ENCODE measurements at regions not wholly inside any gene's neighbourhood (a gene's known extent, or its start where the extent isn't known, plus 50 kb on each side); places are given as distances from the start of the nearest gene placed in this dataset.

DNA sequence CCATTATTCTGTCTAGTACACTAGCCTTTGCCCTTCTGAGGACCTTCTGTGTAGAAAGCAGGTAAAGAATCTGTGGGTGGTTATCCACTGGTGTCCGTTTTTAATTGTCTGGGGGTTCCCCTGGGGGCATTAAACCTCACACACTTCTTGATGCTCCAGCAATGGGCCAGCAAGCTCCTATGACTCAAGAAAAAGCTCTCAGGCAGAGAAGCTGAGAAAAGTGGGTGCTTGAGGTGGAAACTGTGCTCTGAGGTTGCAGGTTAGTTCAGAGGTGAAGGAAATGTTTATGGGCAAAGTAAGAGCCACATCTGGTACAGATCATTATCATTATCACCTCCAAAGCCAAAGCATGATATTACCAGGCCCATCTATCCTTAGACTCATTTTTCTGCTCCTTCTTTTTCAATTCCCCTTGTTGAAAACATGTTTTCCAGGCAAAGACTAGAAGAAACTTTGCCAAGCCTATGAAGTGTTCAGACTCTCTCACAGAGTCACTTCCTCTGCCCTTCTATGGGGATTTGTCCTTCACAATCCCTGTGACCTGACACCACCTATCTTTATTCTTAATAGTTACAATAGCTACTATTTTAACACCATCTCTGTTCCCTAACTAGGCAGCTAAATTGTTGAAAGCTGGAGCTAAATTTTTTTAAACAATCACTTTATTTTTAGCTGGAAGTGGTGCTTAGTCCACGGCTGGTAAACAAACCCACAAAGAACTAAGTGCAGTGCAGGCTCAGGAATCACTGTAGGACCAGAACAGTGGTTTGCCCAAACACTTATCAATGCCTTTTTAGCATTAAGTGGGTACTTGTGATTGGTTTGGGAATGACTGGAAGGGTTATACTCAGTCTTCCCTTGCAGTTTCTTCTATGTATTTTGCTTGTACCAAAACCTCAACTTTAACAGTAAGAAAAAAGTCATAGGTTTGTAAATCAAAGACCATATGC, 512.8 kb upstream of the POU3F3 start:
- CTCF ChIA-PET (ENCODE audit: low intra/inter-chr PET ratio, low total read pairs): no interaction called here
- FAIRE-seq: no peak

DNA sequence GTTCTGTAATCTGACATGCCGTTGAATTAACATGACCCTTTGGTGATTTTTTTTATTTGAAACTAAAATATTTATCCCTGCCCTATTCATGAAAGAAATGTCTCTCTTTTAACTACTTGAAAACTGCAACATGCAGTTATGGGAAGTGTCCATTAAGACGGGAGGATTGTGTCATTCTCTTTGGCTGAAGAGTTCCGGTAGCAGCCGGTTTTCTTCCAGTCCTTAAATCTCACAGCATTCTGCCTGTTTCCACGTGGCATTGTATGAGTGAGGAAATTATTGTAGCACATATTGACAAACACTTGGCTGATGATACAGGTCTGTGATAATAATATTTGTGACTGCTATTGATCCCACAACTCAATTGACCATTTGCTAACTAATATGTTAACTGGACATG, 509.6 kb upstream of the POU3F3 start:
- BruUV-seq (replicated peaks): no TSS peak
- in situ Hi-C loops (cut with HindIII; ENCODE audit: extremely low pct_ligation_motif_present, low pct_unique_long_range_greater_than_20kb) (no loop called here), intact Hi-C loops (cut with micrococcal nuclease; ENCODE audit: unreplicated experiment) (no loop called here)
- FAIRE-seq (no peak), DNase-seq (ENCODE audit: low spot score) (no peak), ATAC-seq (no peak)
- Histone ChIP-seq H3K9me3 (ENCODE audit: low read length) (no peaks in the 10 kb centered on the region), H3K27ac (ENCODE audit: extremely low read length, insufficient read depth, low read length) (no peak overlapping the region), H3K9ac (ENCODE audit: insufficient read depth, low read depth, low read length) (no peak overlapping the region), H3K4me2 (ENCODE audit: low read depth, low read length) (no peak overlapping the region), H3K36me3 (replicated peaks in 1 of 2; ENCODE audit: control insufficient read depth in 1 of 2, insufficient read depth in 2 of 2, low read length in 2 of 2) (no peaks in the 10 kb centered on the region), H4K20me1 (ENCODE audit: insufficient read depth, low read length) (no peaks in the 10 kb centered on the region), H2AFZ (ENCODE audit: low read length) (no peak overlapping the region), H3K27me3 (ENCODE audit: control insufficient read depth in 1 of 2, insufficient read depth in 2 of 2, low read length in 2 of 2) (no peaks in the 10 kb centered on the region), H3K79me2 (ENCODE audit: insufficient read depth, low read length) (no peaks in the 10 kb centered on the region), H3K4me3 (replicated peaks in 1 of 3; ENCODE audit: insufficient read depth in 1 of 3, low read depth in 2 of 3, low read length in 3 of 3) (no peak overlapping the region), H3K4me1 (ENCODE audit: insufficient read depth, low read length) (no peaks in the 10 kb centered on the region)
- CTCF ChIA-PET (ENCODE audit: low intra/inter-chr PET ratio, low total read pairs): no interaction called here
- WGBS (ENCODE audit: low lambda C conversion rate): 26% methylated on average over 5 of the region's 5 CpGs
- POLR2A ChIA-PET: no interaction called here
- TF ChIP-seq TAF15 (IDR thresholded peaks at IDR 0.05; ENCODE audit: low read depth, low read length, poor library complexity, severe bottlenecking): no peak
- TF ChIP-seq, protein P1, sequence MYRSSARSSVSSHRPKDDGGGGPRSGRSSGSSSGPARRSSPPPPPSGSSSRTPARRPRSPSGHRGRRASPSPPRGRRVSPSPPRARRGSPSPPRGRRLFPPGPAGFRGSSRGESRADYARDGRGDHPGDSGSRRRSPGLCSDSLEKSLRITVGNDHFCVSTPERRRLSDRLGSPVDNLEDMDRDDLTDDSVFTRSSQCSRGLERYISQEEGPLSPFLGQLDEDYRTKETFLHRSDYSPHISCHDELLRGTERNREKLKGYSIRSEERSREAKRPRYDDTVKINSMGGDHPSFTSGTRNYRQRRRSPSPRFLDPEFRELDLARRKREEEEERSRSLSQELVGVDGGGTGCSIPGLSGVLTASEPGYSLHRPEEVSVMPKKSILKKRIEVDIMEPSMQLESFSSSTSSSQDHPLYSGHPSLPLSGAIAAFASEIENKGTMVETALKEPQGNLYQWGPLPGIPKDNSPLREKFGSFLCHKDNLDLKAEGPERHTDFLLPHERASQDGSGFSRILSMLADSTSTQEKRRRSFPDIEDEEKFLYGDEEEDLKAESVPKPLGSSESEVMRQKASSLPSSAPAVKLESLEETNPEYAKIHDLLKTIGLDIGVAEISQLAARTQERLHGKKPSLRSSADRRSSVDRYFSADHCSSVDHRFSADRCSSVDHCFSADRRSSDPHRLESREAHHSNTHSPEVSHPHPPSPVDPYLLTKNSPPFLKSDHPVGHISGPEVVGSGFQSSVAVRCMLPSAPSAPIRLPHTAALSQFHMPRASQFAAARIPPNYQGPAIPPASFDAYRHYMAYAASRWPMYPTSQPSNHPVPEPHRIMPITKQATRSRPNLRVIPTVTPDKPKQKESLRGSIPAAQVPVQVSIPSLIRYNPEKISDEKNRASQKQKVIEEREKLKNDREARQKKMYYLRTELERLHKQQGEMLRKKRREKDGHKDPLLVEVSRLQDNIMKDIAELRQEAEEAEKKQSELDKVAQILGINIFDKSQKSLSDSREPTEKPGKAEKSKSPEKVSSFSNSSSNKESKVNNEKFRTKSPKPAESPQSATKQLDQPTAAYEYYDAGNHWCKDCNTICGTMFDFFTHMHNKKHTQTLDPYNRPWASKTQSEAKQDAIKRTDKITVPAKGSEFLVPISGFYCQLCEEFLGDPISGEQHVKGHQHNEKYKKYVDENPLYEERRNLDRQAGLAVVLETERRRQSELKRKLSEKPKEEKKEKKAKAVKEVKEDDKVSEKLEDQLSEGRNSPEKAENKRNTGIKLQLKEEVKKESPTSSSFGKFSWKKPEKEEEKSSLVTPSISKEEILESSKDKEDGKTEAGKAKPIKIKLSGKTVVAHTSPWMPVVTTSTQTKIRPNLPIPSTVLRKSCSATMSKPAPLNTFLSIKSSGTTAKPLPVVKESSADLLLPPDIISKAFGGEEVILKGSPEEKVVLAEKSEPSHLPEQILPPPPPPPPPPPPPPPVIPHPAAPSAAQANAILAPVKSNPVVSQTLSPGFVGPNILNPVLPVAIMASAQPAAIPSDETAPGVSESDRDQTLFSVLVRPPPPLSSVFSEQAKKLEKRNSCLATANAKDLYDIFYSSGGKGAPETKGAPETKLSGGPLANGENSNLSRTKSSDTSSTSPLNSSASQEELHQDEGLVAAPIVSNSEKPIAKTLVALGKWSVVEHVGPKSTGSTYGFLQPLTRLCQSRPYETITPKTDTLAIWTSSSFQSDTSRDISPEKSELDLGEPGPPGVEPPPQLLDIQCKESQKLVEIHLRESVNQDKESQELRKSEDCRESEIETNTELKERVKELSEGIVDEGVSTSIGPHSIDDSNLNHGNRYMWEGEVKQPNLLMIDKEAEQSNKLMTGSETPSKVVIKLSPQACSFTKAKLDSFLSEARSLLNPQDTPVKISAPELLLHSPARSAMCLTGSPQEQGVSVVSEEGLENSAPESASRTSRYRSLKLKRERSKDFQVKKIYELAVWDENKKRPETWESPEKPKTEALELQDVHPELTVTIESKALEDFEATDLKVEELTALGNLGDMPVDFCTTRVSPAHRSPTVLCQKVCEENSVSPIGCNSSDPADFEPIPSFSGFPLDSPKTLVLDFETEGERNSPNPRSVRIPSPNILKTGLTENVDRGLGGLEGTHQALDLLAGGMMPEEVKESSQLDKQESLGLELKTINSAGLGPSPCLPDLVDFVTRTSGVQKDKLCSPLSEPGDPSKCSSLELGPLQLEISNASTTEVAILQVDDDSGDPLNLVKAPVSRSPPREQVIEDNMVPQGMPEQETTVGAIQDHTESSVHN (CRISPR knock-in tag; IDR thresholded peaks at IDR 0.05): no peak
- no peak for TF ChIP-seq KLF16 (CRISPR knock-in tag; IDR thresholded peaks at IDR 0.05)

More for the DNA sequence above, 512.8 kb upstream of the POU3F3 start:
- Histone ChIP-seq H3K27ac (ENCODE audit: extremely low read length, insufficient read depth, low read length) (no peak overlapping the region), H3K4me1 (ENCODE audit: insufficient read depth, low read length) (no peaks in the 10 kb centered on the region), H3K4me2 (ENCODE audit: low read depth, low read length) (no peak overlapping the region), H3K9ac (ENCODE audit: insufficient read depth, low read depth, low read length) (no peak overlapping the region), H4K20me1 (ENCODE audit: insufficient read depth, low read length) (no peaks in the 10 kb centered on the region), H3K36me3 (replicated peaks in 1 of 2; ENCODE audit: control insufficient read depth in 1 of 2, insufficient read depth in 2 of 2, low read length in 2 of 2) (no peaks in the 10 kb centered on the region), H3K9me3 (ENCODE audit: low read length) (no peaks in the 10 kb centered on the region), H3K27me3 (ENCODE audit: control insufficient read depth in 1 of 2, insufficient read depth in 2 of 2, low read length in 2 of 2) (no peaks in the 10 kb centered on the region), H2AFZ (ENCODE audit: low read length) (no peak overlapping the region), H3K79me2 (ENCODE audit: insufficient read depth, low read length) (no peaks in the 10 kb centered on the region), H3K4me3 (replicated peaks in 1 of 3; ENCODE audit: insufficient read depth in 1 of 3, low read depth in 2 of 3, low read length in 3 of 3) (no peak overlapping the region)
- WGBS (ENCODE audit: low lambda C conversion rate): 0% methylated on average over 2 of the region's 2 CpGs
- BruUV-seq (replicated peaks): no TSS peak
- ATAC-seq (no peak), DNase-seq (ENCODE audit: low spot score) (no peak)
- POLR2A ChIA-PET: no interaction called here
- intact Hi-C loops (cut with micrococcal nuclease; ENCODE audit: unreplicated experiment) (no loop called here), in situ Hi-C loops (cut with HindIII; ENCODE audit: extremely low pct_ligation_motif_present, low pct_unique_long_range_greater_than_20kb) (no loop called here)
- TF ChIP-seq ZNF567 (CRISPR knock-in tag; IDR thresholded peaks at IDR 0.05; ENCODE audit: borderline replicate concordance) (no peak), BORCS8-MEF2B (CRISPR knock-in tag; IDR thresholded peaks at IDR 0.05) (no peak), CBX1 (IDR thresholded peaks at IDR 0.05; ENCODE audit: low read depth) (no peak), ZNF850 (CRISPR knock-in tag; conservative IDR thresholded peaks at IDR 0.05) (no peak), ZNF160 (CRISPR knock-in tag; IDR thresholded peaks at IDR 0.05) (no peak)
- TF ChIP-seq, protein P2, sequence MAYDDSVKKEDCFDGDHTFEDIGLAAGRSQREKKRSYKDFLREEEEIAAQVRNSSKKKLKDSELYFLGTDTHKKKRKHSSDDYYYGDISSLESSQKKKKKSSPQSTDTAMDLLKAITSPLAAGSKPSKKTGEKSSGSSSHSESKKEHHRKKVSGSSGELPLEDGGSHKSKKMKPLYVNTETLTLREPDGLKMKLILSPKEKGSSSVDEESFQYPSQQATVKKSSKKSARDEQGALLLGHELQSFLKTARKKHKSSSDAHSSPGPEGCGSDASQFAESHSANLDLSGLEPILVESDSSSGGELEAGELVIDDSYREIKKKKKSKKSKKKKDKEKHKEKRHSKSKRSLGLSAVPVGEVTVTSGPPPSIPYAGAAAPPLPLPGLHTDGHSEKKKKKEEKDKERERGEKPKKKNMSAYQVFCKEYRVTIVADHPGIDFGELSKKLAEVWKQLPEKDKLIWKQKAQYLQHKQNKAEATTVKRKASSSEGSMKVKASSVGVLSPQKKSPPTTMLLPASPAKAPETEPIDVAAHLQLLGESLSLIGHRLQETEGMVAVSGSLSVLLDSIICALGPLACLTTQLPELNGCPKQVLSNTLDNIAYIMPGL (CRISPR knock-in tag; IDR thresholded peaks at IDR 0.05; ENCODE audit: borderline replicate concordance in 1 of 2, low read depth in 1 of 2): no peak

Measured in HepG2 (cell line).